GM19099 (cell line): ENCODE measurements at regions not wholly inside any gene's neighbourhood (a gene's known extent, or its start where the extent isn't known, plus 50 kb on each side); places are given as distances from the start of the nearest gene placed in this dataset.

Experiments used
- POLR2A ChIP-seq: IDR thresholded peaks from 3 replicates; pipeline ENCODE4 v1.6.1; 2011; ENCODE audit warnings: low read depth; ENCODE audit not compliant: insufficient read length; ENCODE audit errors: extremely low read depth

GRCh38 chr6:105886814-105887544 is 199.2 kb upstream of the PRDM1 start:
- no peak for TF ChIP-seq POLR2A

- no peak for TF ChIP-seq POLR2A
Observed at GRCh38 chr6:105886066-105886813, 199.9 kb upstream of the PRDM1 start.

- TF ChIP-seq POLR2A = no peak
Observed at GRCh38 chr6:105884426-105884825, 201.7 kb upstream of the PRDM1 start.

DNA sequence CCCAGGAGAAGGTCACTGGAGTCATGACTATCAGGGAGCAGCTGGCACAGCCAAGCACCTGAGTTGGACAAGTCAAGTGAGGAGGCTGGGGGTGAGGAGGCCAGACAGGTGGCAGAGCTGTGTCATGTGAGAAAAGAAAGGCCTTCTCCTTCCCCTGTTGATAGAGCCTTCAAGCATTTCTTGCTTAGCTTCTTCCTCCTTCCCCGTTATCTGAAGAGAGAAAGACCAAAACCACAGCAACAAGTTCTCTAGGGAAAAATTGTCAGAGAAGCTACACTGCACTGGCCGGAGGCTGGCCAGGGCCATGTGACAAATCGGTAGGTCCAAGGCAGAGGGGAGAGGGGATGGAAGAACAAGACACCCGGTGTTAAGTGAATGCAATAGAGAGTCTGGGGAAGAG is 202.1 kb upstream of the PRDM1 start:
- no peak for TF ChIP-seq POLR2A

DNA sequence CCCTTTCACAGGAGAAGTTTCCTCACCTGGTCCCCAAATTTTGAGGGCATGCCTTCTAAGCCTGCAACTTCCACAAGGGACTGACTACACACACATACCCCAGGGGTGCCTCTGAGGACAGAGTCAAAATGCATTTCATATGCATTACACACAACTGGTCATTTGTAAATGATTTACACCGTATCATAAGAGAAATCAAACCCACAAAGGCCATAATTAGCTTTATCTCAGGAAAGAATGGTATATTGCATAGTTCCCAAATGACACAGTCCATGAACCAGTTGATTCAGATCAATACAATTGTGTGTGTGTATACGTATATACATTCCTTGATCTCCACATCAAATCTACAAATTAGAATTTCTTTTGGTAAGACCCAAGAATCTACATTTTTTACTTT is 203.3 kb upstream of the PRDM1 start:
- no peak for TF ChIP-seq POLR2A

- TF ChIP-seq POLR2A = no peak
Observed at GRCh38 chr6:105882121-105882803, 203.9 kb upstream of the PRDM1 start.

DNA sequence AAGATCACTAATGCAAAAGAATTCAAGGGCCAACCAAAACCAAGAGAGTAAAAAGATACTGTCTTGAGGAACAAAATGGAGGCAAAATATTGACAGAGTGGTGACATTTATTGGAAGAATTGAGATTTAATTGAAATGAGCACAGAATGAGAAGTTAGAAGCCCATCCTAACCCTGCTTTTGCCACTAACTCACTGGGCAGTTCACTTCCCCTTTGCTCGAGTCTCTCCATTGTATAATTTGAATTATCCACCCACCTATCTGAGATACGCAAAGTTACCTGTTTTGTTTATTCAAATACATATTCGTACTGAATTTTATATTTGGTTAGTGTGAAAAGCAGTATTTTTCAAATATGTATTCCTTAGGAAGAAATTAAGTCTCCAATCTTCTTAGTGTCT is 204.5 kb upstream of the PRDM1 start:
- TF ChIP-seq POLR2A = no peak

- no peak for TF ChIP-seq POLR2A
Observed at GRCh38 chr6:105880030-105880492, 206.1 kb upstream of the PRDM1 start.

DNA sequence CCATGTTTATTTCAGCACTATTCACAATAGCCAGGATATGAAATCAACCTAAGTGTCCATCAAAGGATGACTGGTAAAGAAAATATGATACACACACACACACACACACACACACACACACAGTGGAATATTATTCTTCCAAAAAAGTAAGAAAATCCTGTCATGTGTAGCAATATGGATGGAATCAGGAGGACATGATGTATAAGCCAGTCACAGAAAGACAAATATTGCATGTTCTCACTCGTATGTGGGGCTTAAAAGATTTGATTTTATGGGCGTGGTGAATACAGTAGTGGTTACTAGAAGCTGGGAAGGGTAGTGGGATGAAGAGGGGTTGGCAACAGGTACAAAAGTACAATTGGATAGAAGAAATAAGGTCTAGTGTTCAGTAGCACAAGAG is 207.0 kb upstream of the PRDM1 start:
- TF ChIP-seq POLR2A = no peak

DNA sequence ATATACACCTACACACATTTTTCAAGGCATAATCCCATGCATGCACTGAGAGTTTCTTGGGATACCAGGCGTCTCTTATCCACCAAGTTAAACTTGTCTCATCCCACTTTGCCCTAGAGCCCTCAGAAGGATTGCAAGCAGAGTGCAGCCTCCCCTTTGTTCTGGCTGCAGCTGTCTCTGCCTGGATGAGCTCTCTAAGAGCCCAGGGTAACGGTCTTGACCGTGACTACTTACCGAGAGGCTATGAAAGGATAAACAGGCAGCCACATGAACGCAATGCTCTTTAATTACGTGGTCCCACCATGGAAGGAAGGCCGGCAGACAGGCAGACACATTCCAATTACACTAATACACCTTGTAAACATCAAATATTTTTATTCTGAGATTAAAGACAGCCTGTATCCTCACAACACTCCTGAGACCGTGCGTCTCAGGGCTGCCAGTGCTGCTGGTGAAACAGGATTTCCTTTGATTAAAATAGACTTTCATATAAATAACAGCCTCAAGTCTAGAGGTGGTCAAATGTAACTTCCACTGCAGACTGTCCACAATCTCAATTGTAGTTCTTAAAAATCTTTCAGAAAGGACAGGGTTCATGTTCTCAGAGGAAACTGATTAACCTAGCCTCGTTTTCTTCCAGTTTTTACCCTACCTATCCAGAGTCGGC is 210.0 kb upstream of the PRDM1 start:
- TF ChIP-seq POLR2A = no peak

DNA sequence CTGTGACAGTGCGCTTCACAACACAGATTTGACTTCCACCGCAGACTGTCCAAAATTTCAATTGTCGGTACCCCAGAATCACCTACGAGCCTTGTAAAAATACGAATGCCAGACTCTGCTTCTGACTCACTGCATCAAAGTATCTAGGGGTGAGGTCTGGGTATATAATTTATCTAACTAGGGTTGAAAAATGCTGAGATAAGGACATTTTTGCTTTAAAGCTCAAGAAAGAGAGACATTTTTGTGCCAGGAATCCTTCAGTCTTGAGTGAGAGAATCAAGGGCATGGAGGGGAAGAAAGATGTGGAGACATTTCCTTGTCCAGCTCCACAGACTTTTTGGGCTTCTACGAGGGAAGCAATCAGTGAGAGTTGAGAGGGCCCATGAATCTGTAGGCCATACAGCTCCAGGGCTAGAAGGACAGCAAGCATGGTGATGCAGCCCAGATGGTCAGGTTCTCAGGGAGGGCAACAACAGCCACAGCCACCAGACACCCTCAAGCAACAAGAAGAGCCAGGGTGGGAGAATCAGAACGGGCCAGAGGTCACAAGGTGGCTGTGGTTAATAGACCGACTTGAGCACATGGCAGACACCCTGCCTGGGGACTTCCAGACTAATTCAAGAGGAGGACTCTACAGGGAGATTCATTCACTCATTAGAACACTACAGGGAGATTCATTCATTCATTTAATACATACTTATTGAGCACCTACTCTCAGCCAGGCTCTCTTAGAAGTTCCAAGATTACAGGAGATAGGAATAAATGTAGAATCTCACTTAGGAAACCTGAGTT is 211.1 kb upstream of the PRDM1 start:
- no peak for TF ChIP-seq POLR2A

GRCh38 chr6:105873799-105874198 is 212.3 kb upstream of the PRDM1 start:
- no peak for TF ChIP-seq POLR2A

- TF ChIP-seq POLR2A = no peak
Observed at GRCh38 chr6:105873211-105873704, 212.9 kb upstream of the PRDM1 start.

GRCh38 chr6:105872249-105872648 is 213.9 kb upstream of the PRDM1 start:
- no peak for TF ChIP-seq POLR2A
